ENCODE measurements at regions not wholly inside any gene's neighbourhood (a gene's known extent, or its start where the extent isn't known, plus 50 kb on each side); places are given as distances from the start of the nearest gene placed in this dataset.

DNA sequence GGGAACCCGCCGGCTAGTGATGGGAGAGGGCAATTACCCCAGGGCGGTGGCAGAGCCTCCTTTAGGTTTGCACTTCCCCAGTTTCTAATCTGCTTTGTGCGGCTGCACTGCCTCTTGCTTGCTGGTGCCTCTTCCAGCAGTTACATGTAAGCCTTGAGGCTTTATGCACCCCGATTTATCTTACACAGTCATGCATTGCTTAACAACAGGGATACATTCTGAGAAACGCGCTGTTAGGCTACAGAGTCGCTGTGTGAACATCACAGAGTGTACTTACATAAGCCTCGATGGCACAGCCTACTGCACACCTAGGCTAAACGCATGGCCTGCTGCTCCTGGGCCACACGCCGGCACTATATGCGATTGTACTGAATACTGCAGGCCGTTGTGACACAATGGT, 155.6 kb upstream of the MKI67 start:
- DNase-seq (ENCODE audit: low read depth), result no peak

DNA sequence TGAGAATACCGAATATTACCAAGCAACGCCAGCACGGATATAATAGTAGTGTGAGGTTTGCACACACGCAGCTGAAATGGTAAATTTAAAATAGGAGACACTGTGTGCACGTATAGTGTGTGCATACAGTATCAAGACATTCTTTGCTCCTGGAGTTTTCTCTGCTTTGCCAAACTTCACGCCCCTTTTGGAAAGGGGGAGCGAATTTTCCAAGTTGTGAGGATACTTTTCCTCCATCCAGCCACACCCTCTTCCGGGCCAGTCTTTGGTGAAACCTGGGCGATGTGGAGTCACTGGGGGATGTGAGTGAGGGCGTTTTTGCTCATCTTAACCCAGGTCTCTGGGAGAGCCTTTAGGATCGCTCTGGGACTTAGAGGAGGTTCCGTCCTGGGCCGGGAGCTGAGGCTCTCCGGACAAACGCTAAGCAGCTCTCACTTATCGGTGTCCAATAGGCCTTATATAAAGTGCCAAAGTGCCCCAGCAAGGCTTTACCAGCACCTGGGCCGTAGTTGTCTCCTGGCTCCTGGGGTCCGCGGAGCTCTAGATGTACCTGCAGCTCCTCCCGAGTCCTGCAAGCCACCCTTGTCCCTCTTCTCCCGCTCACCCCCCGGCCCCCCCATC, 160.0 kb upstream of the MKI67 start:
- no peak for DNase-seq (ENCODE audit: low read depth)

DNA sequence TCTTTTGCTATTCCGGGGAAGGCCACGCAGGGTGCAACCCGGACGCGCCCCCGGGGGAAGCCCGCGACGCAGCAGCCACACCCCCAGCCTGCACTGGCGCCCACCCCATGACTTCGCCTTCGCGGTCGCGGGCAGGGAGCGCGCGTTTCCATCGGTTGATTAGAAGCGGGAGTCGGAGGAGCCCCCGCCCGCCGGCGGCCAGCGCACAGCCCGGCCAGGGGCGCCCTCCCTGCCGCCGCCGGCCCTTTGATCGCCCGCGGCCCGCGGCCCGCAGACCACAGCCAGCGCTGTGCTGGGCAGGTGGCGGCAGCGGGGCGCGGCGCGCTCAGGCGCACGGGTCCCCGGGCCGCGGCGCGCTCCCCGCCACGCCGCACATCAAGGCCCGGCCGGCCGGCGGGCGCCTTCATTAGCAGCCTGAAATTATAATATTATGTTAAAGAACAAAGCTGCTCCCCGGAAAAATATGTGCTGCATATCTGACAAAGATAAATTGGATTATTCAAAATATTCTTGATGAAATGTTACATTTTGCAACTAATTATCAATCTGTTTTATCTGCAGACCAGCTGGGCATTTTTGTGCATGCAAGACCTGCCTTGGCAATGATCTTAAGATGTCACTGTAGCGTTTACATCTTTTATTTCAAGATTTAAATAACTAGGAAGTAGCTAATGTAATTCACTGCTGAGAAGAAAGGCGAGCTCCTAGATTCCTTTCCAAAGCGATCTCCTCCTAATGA, 160.7 kb upstream of the MKI67 start:
- no peak for DNase-seq (ENCODE audit: low read depth)

DNA sequence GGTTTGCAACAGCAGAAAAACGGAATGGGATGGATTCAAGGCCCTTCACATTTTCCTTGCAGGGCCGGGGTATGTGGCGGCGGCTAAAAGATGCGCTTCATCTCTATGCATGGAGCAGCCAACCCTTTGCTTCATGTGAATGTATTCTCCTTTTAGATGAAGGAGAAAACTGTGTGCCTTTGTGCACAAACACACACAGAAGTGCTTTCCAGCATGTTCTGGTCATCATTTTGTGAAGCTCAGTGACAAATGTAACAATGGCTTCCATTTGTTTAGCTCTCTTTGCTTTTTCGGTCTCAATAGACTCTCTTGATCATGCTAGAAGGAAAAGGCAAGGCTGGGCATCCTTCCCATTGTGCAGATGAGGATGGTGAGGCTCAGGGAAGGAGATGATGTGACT, 161.7 kb upstream of the MKI67 start:
- DNase-seq (ENCODE audit: low read depth), result no peak

GRCh38 chr10:128289621-128290020, 163.4 kb upstream of the MKI67 start:
- no peak for DNase-seq (ENCODE audit: low read depth)

DNA sequence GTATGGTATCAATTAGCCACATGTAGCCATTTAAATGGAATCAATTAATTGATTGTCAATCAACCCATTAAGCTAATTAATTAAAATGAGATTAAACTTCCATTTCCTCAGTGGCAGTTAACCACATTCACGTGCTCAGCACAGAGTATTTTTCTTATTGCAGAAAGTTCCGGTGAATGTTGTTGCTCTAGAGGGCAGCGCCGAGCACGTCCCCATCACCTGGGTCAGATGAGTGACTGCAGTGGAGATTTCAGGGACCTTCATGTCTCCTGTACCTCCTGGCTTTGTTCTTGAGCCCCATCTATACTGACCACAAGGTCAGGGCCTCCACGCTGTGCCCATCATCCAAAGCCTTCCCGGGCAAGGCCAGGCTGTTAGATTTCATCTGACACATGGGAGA, 168.8 kb upstream of the MKI67 start:
- no peak for DNase-seq (ENCODE audit: low read depth)

GRCh38 chr10:128296253-128297007, 170.2 kb upstream of the MKI67 start:
- DNase-seq (ENCODE audit: low read depth), result no peak

DNA sequence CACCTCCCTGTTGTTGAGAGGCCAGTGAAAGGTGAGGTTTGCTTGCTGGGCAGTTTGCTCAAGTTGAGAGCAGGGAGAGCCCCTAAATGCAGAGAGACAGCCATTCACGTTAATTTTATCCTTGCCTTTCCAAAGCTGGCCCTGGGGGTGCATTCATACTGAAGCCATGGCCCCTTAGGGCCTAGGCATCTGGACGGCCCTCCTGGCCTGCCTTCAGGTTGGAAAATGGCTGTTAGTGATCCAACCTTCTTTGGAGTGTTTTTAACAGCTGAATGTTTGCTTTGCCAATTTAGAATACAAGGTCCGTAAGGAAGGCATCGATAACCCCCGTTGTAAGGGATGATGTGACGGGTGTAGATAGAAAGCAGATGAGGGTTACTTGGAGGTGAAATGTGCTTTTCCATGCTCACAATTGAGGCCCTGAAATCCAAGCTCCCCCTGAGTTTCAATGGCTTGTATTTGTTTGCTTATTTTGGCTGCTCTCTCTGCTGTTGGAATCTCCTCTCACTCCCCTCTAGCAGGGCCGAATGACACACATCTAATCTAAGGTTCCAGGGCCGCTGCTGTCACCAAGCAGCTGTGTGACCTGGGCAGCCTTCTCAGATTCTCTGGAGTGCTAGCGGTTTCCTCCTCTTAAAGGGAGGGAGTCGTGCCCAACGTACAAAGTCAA, 171.6 kb upstream of the MKI67 start:
- no peak for DNase-seq (ENCODE audit: low read depth)

GRCh38 chr10:128298587-128298986, 172.4 kb upstream of the MKI67 start:
- DNase-seq (ENCODE audit: low read depth), result no peak

DNA sequence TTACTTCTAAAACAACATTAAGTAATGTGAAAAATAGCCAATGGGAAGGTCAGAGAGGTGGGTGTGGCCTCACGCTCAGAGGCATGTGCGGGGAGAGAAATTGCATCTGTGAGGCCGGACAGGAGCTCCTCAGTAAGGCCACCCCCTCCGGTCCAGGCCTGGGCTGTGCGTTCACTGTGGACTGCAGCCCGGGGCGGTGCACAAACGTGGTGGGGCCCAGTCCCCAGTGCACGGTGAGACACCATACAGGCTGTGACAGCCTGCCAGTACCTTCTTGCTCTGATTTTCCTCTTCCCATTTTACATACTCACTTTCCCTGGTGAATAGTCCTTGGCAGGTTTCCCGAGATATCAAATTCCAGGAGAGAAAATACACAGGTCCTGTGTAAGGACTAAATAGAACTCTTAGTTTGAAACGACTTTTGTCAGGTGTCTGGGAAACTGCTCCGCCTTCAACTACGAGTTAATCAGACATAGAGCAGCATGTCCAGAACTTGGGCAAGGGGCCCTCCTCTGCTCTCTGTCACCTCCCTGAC, 174.1 kb upstream of the MKI67 start:
- no peak for DNase-seq (ENCODE audit: low read depth)

DNA sequence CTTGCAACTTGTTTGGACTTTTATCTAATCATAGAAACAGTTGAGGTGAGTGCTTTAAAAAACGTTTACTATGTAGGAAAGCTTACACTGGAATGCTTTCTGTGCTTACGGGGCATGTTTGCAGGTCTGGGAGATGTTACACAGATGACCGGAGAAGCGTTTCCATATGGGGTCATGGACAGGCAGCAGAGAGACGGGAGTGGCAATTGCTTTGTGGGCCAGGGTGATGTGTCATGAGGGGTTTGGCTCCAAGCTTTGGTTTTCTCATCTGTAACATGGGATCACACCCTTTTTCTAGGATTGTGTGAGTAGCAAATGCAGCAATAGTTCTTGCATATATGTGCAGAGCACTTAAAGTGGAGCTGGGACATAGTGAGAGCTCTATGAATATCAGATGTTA, 174.8 kb upstream of the MKI67 start:
- no peak for DNase-seq (ENCODE audit: low read depth)

- DNase-seq (ENCODE audit: low read depth), result no peak
Measured at GRCh38 chr10:128302808-128303207, 176.6 kb upstream of the MKI67 start.

DNA sequence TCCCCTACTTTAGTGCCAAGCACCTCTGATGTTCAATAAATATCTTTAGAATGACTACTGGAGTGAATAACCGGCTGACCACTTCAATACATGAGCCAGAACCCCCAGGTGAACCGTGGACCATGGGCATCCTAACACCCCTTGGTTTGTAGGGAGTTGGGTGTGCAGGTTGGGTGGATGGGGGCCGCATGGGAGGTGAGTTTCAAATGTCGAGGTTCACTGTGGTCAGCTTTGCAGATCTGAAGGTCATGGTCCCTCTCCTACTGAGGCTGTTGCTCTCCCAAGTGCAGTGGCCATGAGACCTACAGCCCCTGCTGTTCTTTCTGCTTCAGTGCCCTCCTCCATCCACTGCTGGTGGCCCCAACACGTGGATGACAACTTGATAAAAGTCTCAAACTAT, 178.0 kb upstream of the MKI67 start:
- no peak for DNase-seq (ENCODE audit: low read depth)

DNA sequence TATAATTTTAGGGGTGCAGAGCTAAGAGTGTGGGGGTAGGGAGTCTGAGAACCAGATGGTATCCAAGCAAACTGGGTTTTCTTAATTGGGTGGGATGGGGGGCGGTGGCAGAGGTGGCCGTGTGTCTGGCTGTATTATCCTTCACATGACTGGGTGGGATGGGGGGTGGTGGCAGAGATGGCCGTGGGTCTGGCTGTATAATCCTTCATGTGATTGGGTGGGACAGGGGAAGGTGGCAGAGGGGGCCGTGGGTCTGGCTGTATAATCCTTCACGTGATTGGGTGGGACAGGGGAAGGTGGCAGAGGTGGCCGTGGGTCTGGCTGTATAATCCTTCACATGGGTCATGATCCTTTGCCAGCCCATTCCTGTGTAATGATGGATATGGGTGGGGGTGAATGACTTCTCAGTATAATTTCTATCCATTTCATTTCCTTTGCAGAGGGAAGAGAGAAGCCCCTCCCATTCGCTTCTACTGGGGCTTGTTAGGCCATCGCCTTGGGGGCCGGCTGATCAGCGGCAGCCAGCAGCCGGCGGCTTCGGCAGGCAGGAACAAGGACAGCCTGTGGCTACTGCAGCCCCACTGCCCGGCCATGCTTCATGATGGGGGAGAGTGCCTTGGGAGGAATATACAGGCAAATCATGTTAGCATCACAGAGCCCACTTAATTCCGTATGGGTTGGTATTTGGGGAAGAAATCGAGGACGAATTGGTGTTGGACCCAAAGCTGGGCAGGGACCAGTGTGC, 179.6 kb upstream of the MKI67 start:
- no peak for DNase-seq (ENCODE audit: low read depth)

- DNase-seq (ENCODE audit: low read depth), result no peak
Measured at GRCh38 chr10:128306535-128306934, 180.3 kb upstream of the MKI67 start.

DNA sequence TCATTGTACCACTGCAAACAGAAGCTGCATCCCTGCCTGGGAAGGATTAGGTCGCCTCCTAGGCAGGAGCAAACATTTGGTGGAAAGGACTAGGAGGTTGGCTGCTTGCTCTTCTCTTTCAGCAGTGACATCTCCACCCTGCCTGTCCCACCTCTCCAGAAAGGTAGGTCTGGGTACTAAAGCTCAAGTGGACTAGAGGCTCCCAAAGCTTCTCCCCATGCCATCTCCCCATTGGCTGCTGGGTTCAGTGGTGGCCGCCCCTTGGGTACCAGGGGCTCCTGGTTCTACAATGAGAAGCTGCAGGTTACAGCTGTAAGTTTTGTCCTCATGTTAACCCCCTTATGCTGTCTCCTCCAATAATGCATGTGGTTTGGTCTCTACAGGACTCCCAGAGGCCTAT, 180.7 kb upstream of the MKI67 start:
- no peak for DNase-seq (ENCODE audit: low read depth)

DNA sequence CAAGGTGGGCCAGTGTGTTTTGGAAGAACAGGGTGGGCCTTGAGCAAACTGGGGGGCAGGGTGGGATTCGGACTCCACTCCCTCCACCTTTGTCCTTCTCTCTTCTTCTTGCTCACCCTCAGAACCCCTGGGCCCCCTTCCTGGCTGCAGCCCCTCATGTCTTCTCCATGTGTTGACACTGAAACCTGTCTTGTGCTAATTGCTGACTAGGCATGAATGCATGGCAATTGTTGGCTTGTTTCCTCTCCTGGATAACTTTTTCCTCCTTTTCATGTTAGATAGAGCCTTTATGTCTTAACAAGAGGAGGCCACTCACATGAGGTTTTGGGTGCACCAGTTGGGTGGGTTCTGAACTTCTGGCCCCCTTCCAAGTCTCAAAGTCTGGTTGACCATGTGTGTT, 181.6 kb upstream of the MKI67 start:
- DNase-seq (ENCODE audit: low read depth), result no peak

DNA sequence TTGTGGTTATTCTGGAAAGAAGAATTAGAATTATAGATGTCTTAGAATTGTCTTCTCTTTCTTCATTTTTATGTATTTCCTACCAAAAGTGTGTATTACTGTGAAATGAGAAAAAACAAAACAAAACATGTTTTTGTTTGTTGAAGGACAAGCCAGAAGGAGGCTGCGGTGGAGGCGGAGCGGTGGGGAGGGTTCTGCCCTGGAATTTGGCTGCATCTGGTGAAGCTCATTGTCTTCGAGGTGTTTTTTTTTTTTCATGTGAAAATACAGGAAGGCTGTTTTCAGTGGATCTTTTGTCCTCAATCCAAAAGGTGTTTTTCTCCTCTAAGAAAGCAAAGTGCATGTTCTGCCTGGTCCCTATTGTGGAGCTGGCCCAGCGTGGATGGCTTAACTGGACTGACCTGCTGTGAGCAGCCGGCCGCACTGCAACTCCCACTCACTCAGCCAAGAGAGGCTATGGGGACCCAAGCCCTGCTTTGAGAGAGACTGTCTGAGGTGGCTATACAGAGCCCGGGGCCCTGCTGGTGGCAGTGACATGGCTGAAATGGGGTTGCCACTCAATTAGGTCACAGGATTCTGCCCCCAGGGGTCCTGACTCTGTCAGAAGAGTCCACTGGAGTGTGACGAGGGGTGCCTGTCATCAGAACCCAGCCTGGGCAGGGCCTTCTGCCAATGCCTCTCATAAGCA, 184.9 kb upstream of the MKI67 start:
- no peak for DNase-seq (ENCODE audit: low read depth)

DNA sequence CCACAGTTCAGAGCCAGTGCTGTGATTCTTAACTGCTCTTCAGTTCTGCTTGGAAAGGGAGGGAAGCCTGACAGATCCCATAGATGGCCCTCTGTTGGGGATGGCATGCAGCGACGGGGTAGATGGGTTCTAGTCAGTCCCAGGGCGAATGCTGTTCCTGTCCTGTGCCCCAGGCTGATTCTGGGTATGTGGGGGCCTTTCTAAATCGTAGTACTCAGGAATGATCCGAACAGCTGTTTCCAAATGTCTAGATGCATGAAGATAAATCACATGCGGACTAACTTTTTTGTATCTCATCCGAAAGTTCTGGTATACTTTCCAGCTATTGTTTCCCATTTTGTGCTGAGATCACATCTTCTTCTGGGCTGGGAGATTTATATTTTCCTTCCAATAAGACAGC, 186.0 kb upstream of the MKI67 start:
- DNase-seq (ENCODE audit: low read depth), result no peak

DNA sequence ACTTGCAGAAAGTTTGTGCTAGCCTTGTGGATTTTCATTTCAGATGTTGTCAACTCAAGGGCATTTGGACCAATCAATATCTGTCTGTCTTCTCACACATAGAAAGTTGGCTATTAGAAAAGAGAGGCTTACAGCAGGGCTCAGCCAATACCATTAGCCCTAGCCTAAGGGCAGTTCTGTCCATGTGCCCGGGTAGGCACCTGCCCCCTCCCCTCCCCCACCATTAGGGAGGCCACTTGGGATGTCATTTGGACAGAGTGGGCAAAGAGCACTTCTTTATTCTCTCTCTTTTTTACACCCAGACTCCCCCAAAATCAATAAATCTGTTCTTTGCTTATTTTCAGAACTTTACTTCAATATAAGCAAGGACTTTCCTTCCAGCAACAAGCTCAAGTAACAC, 188.5 kb upstream of the MKI67 start:
- DNase-seq (ENCODE audit: low read depth), result no peak

GRCh38 chr10:128316121-128316726, 190.0 kb upstream of the MKI67 start:
- DNase-seq (ENCODE audit: low read depth), result no peak

Measured in HS-5 (cell line).